ENCODE measurements at regions not wholly inside any gene's neighbourhood (a gene's known extent, or its start where the extent isn't known, plus 50 kb on each side); places are given as distances from the start of the nearest gene placed in this dataset.

- no peak for TF ChIP-seq MXI1 (IDR thresholded peaks at IDR 0.05; ENCODE audit: borderline replicate concordance, low read depth, low read length)
- no peak for TF ChIP-seq CTCF (conservative IDR thresholded peaks at IDR 0.05; ENCODE audit: low read depth, low read length)
These were observed 199.3 kb downstream of the TTLL7 start for GRCh38 chr1:83799594-83799993.
